ENCODE measurements at regions not wholly inside any gene's neighbourhood (a gene's known extent, or its start where the extent isn't known, plus 50 kb on each side); places are given as distances from the start of the nearest gene placed in this dataset.

DNA sequence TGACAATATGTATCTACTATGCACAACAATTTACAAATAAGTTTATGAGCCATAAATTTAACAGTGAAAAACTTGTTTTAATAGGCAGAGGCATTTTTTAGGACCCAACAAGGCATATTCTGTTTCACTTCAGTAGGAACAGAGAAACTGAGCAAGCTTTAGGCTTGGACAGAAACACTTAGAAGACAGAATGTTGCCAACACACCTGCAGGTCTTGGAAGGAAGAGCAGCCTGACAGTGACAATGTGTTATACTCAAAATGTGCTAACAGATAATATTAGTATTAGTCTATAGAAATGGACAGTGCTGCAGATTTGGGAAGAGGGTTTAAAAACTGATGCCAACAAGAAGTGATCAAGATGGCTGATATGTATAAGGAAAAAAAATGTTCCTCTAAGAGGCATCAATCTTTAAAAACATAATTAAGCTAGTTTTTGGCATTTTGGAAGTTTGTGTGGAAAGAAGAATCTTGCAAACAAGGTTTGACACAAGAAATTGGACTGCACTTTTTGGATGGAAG, 297.1 kb upstream of the FSIP2 start:
- Histone ChIP-seq H3K27ac (no peak overlapping the region), H3K4me2 (no peak overlapping the region), H3K9me3 (no peaks in the 10 kb centered on the region), H3K4me3 (no peak overlapping the region), H3K4me1 (no peaks in the 10 kb centered on the region)
- TF ChIP-seq HOXB5 (CRISPR knock-in tag; IDR thresholded peaks at IDR 0.05) (no peak), RFX5 (IDR thresholded peaks at IDR 0.05) (no peak), ZC3H11A (IDR thresholded peaks at IDR 0.05) (no peak), RCOR1 (IDR thresholded peaks at IDR 0.05; ENCODE audit: low read depth, low read length) (no peak)
- TF ChIP-seq, protein P1, sequence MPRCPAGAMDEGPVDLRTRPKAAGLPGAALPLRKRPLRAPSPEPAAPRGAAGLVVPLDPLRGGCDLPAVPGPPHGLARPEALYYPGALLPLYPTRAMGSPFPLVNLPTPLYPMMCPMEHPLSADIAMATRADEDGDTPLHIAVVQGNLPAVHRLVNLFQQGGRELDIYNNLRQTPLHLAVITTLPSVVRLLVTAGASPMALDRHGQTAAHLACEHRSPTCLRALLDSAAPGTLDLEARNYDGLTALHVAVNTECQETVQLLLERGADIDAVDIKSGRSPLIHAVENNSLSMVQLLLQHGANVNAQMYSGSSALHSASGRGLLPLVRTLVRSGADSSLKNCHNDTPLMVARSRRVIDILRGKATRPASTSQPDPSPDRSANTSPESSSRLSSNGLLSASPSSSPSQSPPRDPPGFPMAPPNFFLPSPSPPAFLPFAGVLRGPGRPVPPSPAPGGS (IDR thresholded peaks at IDR 0.05) = no peak
- TF ChIP-seq, protein P2, sequence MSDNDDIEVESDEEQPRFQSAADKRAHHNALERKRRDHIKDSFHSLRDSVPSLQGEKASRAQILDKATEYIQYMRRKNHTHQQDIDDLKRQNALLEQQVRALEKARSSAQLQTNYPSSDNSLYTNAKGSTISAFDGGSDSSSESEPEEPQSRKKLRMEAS (IDR thresholded peaks at IDR 0.05) = no peak
- TF ChIP-seq, protein P3, sequence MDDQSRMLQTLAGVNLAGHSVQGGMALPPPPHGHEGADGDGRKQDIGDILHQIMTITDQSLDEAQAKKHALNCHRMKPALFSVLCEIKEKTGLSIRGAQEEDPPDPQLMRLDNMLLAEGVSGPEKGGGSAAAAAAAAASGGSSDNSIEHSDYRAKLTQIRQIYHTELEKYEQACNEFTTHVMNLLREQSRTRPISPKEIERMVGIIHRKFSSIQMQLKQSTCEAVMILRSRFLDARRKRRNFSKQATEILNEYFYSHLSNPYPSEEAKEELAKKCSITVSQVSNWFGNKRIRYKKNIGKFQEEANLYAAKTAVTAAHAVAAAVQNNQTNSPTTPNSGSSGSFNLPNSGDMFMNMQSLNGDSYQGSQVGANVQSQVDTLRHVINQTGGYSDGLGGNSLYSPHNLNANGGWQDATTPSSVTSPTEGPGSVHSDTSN (IDR thresholded peaks at IDR 0.05) = no peak
- ChIA-PET POLR2A (no interaction called here), CTCF (no interaction called here)
- ATAC-seq (no peak), DNase-seq (ENCODE audit: low read depth in 1 of 2, low spot score in 1 of 2) (no peak), FAIRE-seq (no peak)

DNA sequence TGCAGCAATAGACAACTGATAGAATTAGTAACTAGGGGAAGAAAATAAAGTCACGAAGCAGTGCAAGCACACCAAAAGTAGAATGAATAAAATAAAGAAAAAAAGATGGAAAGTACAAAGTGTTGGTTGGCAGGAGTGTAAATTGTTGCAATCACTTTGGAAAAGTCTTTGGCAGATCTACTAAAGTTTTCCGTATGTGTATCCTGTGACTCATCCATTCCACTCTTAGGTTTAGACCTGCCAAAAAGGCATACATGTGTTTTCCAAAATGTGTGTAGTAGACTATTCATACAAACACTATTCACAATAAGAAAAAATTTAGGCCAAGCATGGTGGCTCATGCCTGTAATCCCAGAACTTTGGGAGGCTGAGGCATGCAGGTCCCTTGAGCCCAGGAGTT, 282.1 kb upstream of the FSIP2 start:
- Histone ChIP-seq H3K4me3 (no peak overlapping the region), H3K4me2 (no peak overlapping the region), H3K27ac (no peak overlapping the region), H3K9me3 (peaks cover 8% of the 10 kb centered on the region; the same call in 2 of the 3 replicates), H3K4me1 (no peaks in the 10 kb centered on the region)
- 31% methylated on average over 2 of the region's 2 CpGs for WGBS (ENCODE audit: missing lambda C conversion rate)
- ATAC-seq (no peak), DNase-seq (ENCODE audit: low read depth in 1 of 2, low spot score in 1 of 2) (no peak), FAIRE-seq (no peak)
- TF ChIP-seq, protein P4, sequence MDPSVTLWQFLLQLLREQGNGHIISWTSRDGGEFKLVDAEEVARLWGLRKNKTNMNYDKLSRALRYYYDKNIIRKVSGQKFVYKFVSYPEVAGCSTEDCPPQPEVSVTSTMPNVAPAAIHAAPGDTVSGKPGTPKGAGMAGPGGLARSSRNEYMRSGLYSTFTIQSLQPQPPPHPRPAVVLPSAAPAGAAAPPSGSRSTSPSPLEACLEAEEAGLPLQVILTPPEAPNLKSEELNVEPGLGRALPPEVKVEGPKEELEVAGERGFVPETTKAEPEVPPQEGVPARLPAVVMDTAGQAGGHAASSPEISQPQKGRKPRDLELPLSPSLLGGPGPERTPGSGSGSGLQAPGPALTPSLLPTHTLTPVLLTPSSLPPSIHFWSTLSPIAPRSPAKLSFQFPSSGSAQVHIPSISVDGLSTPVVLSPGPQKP (IDR thresholded peaks at IDR 0.05; ENCODE audit: low read depth, low read length) = no peak
- TF ChIP-seq NPAS2 (CRISPR knock-in tag; IDR thresholded peaks at IDR 0.05; ENCODE audit: borderline replicate concordance) (no peak), HEYL (CRISPR knock-in tag; IDR thresholded peaks at IDR 0.05) (no peak), KDM5A (IDR thresholded peaks at IDR 0.05) (no peak), GATA3 (IDR thresholded peaks at IDR 0.05; ENCODE audit: borderline replicate concordance) (no peak)
- ChIA-PET POLR2A (no interaction called here), CTCF (interaction anchor here (0.8 kb wide), 1 partner anchor 10 kb away, joined by 3 read pairs; no protein-coding TSS in a partner anchor)

DNA sequence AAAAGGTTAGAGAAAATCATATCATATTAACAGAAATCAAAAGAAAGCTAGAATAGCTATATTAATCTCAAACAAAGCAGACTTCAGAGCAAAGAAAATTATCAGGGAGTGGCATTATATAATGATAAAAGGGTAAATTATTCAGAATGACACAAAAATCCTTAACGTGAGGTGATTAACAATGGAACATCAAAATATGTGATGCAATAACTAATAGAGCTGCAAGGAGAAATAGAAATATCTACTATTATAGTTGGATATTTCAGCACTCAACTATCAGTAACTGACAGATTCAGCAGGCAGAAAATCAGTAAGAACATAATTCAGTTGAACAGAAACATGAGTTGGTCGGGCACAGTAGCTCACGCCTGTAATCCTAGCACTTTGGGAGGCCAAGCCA, 275.1 kb upstream of the FSIP2 start:
- Histone ChIP-seq H3K27ac (no peak overlapping the region), H3K4me1 (no peaks in the 10 kb centered on the region), H3K4me3 (no peak overlapping the region), H3K9me3 (0 out of 3 replicates have a peak, but pooled peaks cover 4% of the 10 kb centered on the region), H3K4me2 (no peak overlapping the region)
- DNase-seq (ENCODE audit: low read depth in 1 of 2, low spot score in 1 of 2) = no peak
- 47% methylated on average over 3 of the region's 3 CpGs for WGBS (ENCODE audit: missing lambda C conversion rate)
- POLR2A ChIA-PET = no interaction called here
- TF ChIP-seq ZC3H11A (IDR thresholded peaks at IDR 0.05) = no peak
- TF ChIP-seq EHF (CRISPR knock-in tag; IDR thresholded peaks at IDR 0.05) = no peak
- TF ChIP-seq, protein P3 (IDR thresholded peaks at IDR 0.05) = no peak
- no peak for TF ChIP-seq EHMT2 (IDR thresholded peaks at IDR 0.05; ENCODE audit: low read depth)
- no peak for TF ChIP-seq TP53 (CRISPR knock-in tag; IDR thresholded peaks at IDR 0.05)
- no peak for TF ChIP-seq ZSCAN20 (CRISPR knock-in tag; IDR thresholded peaks at IDR 0.05)
- no peak for ATAC-seq
- FAIRE-seq = no peak
- CTCF ChIA-PET = no interaction called here

DNA sequence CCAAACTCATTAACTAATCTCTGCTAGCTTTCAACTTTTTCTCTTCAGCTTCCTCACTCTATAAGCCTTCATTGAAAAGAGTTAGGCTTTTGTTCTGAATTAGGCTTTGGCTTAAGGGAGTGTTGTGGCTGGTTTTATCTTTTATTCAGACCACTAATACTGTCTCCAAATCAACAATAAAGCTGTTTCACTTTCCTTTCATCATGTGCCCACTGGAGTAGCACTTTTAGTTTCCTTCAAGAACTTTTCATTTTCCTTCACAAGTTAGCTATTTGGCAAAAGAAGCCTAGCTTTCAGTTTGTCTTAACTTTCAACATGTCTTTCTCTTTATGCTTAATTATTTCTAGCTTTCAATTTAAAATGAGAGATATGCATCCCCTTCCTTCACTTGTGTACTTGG, 271.7 kb upstream of the FSIP2 start:
- POLR2A ChIA-PET = no interaction called here
- H3K4me2 ChIP-seq = no peak overlapping the region
- DNase-seq (ENCODE audit: low read depth in 1 of 2, low spot score in 1 of 2) (no peak), FAIRE-seq (no peak), ATAC-seq (no peak)
- CTCF ChIA-PET = interaction anchor here (1.1 kb wide), 1 partner anchor 10 kb away, joined by 3 read pairs; no protein-coding TSS in a partner anchor
- H3K4me3 ChIP-seq = no peak overlapping the region
- H3K4me1 ChIP-seq = no peaks in the 10 kb centered on the region
- H3K27ac ChIP-seq = no peak overlapping the region
- TF ChIP-seq FOXS1 (CRISPR knock-in tag; IDR thresholded peaks at IDR 0.05) (no peak), ZC3H11A (IDR thresholded peaks at IDR 0.05) (no peak), POLR2AphosphoS2 (conservative IDR thresholded peaks at IDR 0.05; ENCODE audit: low read length) (no peak), ZFP36 (IDR thresholded peaks at IDR 0.05; ENCODE audit: borderline replicate concordance, partially characterized antibody) (no peak)
- TF ChIP-seq, protein P4 (IDR thresholded peaks at IDR 0.05; ENCODE audit: low read depth, low read length) = no peak
- H3K9me3 ChIP-seq = no peaks in the 10 kb centered on the region

All from A549 (cell line).